Gastroesophageal sphincter (tissue), 3 donors: ENCODE measurements at regions not wholly inside any gene's neighbourhood (a gene's known extent, or its start where the extent isn't known, plus 50 kb on each side); places are given as distances from the start of the nearest gene placed in this dataset.

Experiments used
- POLR2A ChIP-seq, 2 donors: fragments of 450-650 bp; IDR thresholded peaks; one replicate each; pipeline ENCODE4 v1.6.1; 2017; ENCODE audit warnings: antibody characterized with exemption in 2 of 2, mild to moderate bottlenecking in 2 of 2, moderate library complexity in 1 of 2
- TF ChIP-seq, protein P1 (sequence below), 4 experiments: fragments of 200-600 bp in 2 of 4; fragments of 450-650 bp in 2 of 4; sonication (generic) in 1 of 4; IDR thresholded peaks; one replicate each; pipeline ENCODE4 v1.5.1; 2017 to 2019; ENCODE audit warnings: antibody characterized with exemption in 4 of 4, mild to moderate bottlenecking in 2 of 4, moderate library complexity in 2 of 4

GRCh38 chrX:13419918-13420317 lies 100.1 kb upstream of the ATXN3L start:
- TF ChIP-seq, protein P1, sequence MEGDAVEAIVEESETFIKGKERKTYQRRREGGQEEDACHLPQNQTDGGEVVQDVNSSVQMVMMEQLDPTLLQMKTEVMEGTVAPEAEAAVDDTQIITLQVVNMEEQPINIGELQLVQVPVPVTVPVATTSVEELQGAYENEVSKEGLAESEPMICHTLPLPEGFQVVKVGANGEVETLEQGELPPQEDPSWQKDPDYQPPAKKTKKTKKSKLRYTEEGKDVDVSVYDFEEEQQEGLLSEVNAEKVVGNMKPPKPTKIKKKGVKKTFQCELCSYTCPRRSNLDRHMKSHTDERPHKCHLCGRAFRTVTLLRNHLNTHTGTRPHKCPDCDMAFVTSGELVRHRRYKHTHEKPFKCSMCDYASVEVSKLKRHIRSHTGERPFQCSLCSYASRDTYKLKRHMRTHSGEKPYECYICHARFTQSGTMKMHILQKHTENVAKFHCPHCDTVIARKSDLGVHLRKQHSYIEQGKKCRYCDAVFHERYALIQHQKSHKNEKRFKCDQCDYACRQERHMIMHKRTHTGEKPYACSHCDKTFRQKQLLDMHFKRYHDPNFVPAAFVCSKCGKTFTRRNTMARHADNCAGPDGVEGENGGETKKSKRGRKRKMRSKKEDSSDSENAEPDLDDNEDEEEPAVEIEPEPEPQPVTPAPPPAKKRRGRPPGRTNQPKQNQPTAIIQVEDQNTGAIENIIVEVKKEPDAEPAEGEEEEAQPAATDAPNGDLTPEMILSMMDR (IDR thresholded peaks at IDR 0.05), result no peak
- no peak for TF ChIP-seq POLR2A (IDR thresholded peaks at IDR 0.05)
